HG03460 (cell line): ENCODE measurements at regions not wholly inside any gene's neighbourhood (a gene's known extent, or its start where the extent isn't known, plus 50 kb on each side); places are given as distances from the start of the nearest gene placed in this dataset.

ENCODE experiments used
- ATAC-seq: cut with Tn5 transposase; IDR thresholded peaks from one replicate; pipeline ENCODE4 v1.9.1; 2021; ENCODE audit not compliant: unreplicated experiment

DNA sequence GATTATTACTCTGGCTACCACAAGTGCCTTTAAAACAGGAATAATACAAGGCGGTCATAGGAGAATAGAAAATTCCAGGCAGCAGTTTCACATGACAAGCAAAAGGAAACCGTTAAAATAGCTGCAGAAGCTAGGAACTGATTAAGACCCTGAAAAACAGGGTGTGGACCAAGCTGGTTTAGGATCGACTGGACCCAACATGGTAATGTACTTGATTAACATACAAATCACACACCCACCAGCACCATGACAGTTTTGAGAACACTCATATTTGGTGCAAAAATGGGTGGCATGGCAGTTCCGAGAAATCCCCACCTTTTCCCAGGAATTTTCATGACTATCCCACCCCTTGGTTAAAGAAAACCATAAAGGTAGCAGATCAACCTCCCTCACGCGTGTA, 51.9 kb upstream of the TMEM163 start:
- no peak for ATAC-seq

DNA sequence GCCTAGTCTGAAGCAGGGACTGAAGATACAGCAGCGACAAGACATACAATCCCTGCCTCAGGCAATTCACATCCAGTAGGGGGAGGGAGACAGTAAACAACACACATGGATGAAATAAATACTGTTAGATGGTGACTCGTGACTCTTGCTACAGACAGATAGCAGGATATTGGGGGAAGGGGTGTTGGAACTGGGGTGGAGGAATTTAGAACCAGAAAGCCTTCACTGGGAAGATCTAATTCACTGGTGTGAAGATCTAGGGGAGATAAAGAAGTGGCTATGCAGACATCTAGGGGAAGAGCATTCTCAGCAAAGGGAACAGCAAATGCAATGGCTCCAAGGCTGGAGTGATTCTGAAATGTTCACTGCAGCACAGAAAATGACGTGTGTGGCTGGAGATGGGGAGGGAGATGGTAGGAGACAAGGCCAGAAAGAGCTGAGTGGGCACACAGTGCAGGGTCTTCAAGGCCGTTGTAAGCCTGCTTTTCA, 52.6 kb upstream of the TMEM163 start:
- no peak for ATAC-seq

DNA sequence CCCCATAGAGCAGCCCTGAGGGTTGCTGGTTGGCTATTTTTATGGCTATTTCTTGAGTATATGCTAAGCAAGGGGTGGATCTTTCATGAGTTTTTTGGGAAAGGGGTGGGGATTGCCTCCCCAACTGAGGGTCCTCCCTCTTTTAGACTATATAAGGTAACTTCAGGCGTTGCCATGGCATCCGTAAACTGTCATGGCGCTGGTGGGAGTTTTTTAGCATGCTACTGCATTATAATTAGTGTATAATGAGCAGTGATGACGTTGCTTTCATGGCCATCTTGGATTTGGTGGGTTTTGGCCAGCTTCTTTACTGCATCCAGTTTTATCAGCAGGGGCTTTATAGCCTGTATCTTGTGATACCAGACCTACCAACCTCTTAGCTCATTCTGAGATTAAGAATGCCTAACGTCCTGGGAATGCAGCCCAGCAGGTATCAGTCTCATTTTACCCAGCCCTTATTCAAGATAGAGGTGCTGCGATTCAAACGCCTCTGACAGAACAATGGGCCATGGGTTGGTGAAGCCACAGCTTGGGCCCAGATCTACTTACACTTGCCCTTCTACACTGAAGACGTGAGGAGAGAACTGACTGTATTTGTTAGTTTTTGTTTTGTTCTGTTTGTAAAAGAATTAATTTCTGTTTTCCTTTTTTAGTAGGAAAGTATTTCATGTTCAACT, 53.8 kb upstream of the TMEM163 start:
- no peak for ATAC-seq

DNA sequence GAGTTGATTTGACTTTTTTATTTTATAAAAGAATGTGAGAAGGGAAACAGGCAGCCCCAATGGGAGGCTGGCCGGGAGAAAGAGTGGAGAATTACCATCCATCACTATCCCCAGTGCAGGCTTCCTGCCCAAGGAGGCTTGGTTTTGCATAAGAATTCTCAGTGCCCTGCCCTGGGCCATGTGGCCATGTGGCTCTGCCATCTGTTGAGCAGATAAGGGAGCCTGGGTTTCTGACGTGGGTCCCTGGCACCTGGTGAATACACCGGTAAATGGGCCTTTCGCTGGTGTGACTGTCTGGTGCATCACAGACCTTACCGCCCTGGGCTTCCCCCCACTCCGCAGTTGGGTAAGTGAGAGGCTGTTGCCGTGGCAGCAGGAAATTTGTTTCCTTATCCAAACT, 54.5 kb upstream of the TMEM163 start:
- no peak for ATAC-seq

DNA sequence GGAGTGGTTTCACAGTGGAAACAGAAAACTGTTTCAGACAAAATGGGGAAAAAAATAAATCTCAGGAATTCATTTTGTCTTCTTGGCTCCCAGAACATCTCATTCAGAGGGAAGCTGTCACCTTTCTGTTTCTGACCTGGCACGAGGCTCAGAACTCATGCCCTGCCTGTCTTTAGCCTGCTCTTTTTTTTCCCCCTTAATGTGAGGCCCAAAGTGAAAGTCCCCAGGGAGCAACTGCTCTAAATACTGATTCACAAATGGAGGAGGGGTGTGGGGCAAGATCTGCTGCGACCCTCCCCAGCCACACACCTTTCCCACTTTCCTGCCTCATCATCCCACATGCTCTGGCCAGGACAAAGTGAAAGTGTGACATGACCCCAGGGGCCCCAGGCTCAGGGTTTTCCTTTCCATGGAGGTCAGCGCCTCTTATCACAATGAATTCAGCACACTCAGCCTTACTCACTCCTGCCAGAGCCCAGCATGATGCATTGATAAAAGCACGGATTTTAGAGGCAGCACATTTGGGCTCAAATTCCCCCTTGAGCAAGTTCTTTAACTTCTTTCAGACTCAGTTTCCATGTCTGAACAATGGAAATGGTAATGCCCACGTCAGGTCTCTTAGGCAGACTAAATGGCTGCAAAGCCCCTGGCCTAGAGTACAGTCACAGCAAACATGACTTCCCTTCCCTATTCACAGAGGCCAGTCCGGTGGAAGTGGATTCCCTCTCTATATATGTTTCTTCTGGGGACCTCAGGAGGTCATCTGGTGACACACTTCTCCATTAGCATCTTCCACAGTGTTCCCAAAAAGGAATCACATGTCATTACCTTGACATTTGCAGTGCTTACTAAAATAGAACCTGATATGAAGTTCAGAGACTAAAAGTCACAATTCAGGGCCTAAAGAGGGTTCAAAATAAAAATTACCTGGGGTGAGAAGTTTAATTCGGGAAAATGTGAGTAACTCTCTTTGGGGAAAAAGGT, 55.3 kb upstream of the TMEM163 start:
- no peak for ATAC-seq

DNA sequence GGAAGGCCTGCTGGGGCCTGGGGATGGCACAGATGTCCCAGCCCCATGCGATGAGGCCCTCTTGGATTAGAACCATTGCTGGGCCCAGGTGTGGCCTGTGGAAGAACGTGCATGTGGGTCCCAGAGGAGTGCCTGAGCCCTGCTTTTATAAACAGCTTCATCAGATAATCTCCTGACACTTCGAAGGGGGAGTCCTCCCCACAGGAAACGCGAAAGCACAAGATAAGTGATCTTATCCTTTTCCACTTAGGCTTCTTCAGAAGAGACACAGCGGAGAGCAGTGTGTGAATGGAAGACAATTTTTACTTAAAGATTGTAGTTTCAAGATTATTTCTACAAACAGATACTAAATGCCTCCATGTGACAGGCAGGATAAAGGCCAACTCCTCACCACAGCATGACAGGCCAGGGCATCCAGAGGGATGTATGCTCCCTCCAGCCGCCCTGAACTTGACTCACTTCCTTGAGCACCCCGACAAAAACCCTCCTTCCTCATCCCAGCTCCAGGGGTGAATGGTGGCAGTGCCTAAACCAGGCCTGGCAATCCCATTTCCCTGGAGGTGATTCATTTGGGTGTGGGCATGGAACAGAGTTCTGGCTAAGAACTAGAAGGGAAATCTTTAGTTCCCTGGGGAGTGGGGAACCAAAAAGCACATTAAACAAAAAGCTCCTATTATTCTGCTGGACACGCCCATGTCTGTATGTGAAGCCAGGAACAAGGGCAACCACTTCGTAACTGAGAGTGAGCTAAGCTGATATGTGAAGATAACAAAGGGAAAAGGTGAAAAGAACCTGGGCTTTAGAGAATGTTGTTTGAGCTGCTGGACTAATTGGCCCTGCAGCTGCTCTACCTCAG, 56.2 kb upstream of the TMEM163 start:
- ATAC-seq, result no peak

DNA sequence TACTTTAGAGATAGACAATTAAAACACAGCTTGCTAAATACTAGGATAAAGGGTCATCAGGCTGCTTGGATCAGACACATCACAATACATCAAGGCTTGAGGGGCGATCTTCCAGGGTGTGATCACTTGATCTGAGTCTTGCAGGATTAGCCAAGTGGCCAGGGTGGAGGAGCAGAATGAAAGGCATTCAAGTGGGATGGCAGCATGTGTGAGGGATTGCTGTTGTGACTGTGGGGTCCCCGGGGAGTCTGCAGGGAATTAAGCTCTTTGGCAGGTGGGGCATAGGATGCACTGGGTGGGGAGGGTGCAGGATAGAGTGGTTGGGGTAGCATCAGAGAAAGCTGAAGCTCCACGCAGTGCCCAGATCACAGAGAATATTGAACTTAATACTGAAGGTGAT, 58.0 kb upstream of the TMEM163 start:
- no peak for ATAC-seq

DNA sequence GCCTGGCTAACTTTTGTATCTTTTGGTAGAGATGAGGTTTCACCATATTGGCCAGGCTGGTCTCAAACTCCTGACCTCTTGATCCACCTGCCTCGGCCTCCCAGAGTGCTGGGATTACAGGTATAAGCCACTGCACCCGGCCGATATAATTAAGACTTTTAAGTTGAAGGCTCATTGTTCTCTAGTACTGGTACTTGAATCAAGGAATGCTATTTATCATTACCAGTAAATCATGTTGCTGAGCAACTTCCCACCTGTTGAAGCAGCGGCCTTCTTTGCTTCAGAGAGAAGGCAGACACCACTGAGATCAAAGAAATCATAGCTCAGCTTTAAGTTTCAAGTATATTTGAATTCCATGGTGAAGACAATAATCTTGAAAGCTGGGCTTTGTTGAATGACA, 58.8 kb upstream of the TMEM163 start:
- ATAC-seq, result no peak

DNA sequence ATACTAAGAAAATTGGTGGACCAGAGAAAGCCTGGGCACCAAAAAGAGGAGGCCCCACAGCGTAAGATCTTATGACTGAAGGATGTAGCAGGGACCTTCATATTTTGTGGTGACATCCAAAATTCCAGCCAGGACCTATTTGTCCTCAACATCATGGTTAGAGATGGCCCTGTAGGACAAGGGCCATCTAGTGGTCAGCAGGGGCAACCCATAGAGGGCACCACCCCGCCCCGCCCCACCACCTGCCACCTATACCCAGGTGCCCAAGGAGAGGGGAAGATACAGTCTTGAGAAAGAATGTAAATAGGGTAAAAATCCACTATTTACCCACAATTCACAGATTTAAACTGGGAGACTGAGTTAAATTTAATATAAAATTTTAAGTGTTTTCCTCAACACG, 59.6 kb upstream of the TMEM163 start:
- no peak for ATAC-seq

DNA sequence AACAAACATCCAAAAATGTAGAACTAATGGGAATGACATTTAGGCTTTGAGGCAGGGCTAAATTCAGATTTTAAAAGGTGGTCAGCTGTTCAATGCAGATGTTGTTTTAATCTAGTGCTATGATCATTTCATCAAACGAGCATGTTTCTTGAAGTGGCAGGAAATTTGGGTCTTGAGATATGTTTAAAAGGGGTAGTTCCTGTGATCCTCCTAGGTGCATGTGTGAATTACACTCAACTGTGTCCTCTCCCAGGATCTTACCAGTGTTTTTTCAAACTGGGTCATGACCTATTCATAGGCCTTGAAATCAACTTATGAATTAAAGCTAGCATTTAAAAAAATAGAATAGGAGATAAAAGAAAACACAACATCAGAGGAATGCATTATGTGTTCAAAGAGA, 57.4 kb upstream of the ACMSD start:
- ATAC-seq, result no peak

DNA sequence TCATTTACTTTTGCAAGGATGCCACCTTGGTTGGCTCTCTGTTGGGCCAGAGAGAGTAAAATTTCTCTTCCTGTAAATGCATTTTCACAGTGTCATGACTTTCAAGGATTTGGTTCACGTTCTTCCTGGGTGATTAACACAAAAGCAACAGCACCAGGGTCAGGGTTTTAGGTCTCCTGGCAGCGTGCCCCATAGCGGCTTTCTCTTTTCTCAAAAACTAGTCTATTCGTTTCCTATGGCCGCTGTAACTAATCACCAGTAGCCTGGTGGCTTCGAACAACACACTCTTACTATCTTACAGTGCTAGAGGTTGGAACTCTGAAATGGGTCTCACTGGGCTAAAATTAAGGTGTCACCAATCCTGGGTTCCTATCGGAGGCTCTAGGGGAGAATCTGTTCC, 56.3 kb upstream of the ACMSD start:
- no peak for ATAC-seq

DNA sequence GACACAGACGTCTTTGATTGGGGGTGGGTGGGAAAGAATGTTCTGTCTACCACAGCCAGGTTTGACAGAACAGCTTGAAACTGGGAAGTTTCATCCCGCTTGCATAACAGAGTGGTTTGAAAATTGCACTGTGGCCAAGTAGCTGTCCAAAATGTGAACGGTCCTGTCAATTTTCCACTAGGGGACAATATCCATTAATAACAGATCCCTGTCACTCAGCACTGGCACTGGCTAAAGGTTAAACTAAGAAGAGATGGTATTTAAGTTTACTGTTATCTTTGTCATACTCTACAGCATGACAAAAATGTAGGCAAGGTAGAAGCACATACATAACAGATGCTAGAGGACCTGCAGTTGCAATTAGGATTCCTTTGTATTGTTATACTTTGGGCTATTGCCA, 55.6 kb upstream of the ACMSD start:
- ATAC-seq, result peak; percentile 56

DNA sequence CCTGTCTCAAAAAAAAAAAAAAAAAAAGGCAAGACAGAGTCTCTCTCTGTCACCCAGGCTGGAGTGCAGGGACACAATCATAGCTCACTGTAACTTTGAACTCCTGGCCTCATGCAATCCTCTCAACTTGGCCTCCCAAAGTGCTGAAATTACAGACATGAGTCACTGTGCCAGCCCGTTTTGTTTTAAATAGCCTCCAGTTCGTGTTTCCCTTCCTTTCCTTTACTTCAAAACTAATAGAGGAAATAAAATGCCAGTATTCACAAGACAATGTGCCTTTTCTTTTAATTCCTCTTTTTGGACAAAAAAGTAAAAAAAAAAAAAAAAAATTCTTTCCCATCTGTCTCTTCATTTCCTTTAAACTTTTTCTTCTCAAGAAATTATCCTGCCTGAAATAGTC, 54.5 kb upstream of the ACMSD start:
- no peak for ATAC-seq

DNA sequence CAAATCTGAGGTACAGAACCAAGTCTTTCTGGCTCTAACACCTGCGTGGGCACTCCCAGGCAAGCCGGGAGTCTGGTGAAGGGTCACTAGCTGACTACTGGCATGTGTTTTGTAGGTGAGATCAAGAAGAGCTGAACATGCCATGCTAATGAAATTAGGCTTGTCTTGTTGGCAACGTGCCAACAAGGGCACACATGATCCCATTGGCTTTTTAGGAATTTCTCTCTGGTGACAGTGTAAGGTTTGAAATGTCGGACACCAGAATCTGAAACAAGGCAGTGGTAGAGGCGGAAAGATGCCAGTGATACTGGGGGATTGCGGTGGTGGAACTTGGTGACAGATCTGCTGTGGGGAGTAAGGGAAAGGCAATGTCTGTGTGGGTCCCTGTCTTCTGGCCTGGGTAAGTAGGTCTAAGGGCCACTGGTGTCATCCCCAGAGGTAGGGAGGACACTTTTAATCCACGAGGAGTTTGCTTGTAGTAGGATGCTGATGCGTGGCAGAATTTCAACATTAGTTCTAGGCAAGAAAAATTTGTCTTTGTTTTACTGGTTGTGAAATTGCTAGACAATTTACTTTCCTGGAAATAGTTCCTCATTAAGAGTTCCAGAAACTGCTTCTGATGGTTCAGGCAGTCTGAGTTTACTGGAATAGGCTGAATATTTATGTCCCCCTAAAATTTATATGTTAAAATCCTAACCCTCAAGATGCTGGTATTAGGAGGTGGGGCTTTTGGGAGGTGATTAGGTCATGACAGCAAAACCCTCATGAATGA, 52.6 kb upstream of the ACMSD start:
- ATAC-seq, result no peak

DNA sequence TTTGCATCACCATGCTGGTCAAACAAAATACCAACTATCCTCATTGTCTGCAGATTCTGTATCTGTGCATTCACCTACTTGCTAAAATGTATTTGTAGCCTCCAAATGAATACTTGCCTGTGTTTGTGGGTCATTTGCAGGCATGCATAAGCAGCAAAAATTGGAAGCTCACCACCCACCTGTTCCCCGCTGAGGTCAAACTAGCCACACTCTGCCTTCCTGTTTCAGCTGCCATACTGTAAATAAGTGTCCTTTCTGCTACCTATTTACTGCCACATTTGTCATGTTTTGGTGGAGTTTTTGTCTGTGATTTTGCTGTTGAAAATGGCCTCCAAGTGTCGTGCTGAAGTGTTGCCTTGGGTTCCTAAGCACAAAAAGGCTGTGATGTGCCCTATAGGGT, 50.0 kb upstream of the ACMSD start:
- ATAC-seq, result no peak
